ENCODE measurements at regions not wholly inside any gene's neighbourhood (a gene's known extent, or its start where the extent isn't known, plus 50 kb on each side); places are given as distances from the start of the nearest gene placed in this dataset.

DNA sequence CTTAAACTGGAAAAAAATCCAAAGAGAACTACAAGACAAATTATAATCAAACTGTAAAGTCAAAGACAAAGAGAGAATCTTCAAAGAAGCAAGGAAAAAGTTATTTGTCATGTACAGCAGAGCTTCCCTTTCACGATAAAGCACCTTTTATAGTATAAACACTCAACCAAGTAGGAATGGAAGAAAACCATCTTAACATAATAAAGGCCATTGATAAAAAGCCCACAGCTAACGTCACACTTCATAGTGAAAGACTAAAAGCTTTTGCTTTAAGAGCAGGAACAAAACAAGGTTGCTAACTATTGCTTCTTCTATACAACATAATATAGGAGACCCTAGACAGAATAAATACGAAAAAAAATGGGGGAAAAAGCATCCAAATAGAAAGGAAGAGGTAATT is 595.7 kb upstream of the POU3F4 start:
- DNase-seq (ENCODE audit: low read depth), result no peak

DNA sequence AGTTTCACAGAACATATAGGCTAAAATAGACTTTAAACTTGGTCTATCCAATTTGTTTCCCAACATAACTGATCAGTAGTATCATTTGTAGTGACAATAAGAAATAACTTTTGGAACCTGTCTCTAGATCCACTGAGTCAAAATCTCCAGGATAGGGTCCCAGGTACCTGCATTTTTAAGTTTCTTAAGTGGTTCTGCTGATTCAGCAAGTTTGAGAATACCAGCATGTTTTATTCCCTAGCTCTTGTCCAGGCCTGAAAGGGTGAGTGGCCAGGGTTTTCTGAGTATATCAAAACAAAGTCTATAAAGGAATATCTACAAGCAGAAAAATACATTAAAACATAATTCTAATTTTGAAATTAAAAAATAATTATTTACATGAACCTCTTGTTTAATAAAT is 573.1 kb upstream of the POU3F4 start:
- DNase-seq (ENCODE audit: low read depth), result no peak

GRCh38 chrX:82945332-82945731 is 562.8 kb upstream of the POU3F4 start:
- DNase-seq (ENCODE audit: low read depth), result no peak

DNA sequence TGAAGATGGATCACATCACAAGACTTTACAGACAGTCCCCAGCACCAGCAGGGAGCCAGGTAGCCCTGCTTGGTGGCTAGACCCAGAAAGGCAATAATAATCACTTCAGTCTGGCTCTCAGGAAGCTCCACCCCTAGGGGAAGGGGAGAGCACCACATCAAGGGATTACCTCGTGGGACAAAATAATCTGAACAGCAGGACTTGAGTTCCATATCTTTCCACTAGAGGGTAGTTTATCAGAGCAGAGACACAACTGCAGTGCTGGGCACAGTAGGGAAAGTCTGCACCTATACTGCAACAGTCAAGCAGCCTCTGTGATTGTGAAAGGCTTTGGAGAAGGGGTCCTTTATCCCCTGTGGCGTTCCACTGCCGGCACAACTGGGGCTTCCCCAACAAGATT is 547.0 kb upstream of the POU3F4 start:
- no peak for DNase-seq (ENCODE audit: low read depth)

GRCh38 chrX:82973646-82974045 is 534.4 kb upstream of the POU3F4 start:
- no peak for DNase-seq (ENCODE audit: low read depth)

- no peak for DNase-seq (ENCODE audit: low read depth)
Measured at GRCh38 chrX:82998163-82998562, 509.9 kb upstream of the POU3F4 start.

DNA sequence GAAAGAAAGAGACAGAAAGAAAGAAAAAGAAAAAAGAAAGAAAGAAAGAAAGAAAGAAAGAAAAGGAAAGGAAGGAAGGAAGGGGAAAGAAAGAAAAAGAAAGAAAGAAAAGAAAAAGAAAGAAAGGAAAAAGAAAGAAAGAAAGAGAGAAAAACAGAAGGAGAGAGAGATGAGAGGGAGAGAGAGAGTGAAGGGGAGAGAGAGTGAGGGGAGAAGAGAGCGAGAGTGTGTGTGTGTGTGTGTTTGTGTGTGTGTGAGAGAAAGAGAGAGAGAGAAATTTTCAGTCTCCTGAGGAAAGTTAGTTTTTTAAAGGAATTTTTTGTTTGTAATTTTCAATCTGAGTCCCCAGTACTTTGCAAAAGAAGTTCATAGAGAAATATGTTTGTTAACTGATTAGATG is 504.1 kb upstream of the POU3F4 start:
- DNase-seq (ENCODE audit: low read depth), result no peak

- DNase-seq (ENCODE audit: low read depth), result no peak
Measured at GRCh38 chrX:83008415-83008814, 499.7 kb upstream of the POU3F4 start.

- no peak for DNase-seq (ENCODE audit: low read depth)
Measured at GRCh38 chrX:83019258-83019657, 488.8 kb upstream of the POU3F4 start.

DNA sequence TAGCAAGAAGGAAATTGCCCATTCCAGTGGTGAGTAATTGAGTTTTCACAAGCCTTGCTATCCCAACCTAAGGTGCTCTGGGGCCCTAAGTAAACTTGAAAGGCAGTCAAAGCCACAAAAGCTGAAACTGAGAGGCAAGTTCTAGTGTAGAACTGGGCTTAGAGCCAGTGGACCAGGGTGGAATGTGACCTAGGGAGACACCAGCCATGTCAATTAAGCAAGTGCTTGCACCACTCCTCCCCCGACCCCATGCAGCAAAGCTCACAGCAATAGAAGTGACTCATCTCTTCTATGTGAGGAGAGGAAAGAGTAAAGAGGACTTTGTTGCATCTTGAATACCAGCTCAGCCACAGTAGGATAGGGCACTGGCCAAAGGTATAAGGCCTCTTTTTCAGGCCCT is 486.1 kb upstream of the POU3F4 start:
- peak; percentile 1 for DNase-seq (ENCODE audit: low read depth)
